ENCODE measurements at regions not wholly inside any gene's neighbourhood (a gene's known extent, or its start where the extent isn't known, plus 50 kb on each side); places are given as distances from the start of the nearest gene placed in this dataset.

GRCh38 chr5:145294331-145294730 is 540.8 kb downstream of the PRELID2 start:
- no peaks in the 10 kb centered on the region for H3K4me1 ChIP-seq
- TF ChIP-seq POLR2A (IDR thresholded peaks at IDR 0.05): no peak
- no peak for TF ChIP-seq POLR2AphosphoS5 (IDR thresholded peaks at IDR 0.05)
- TF ChIP-seq CTCF (IDR thresholded peaks at IDR 0.05): no peak
- TF ChIP-seq EP300 (IDR thresholded peaks at IDR 0.05): no peak
- intact Hi-C loops (cut with DNase I; ENCODE audit: low total_unique reads): no loop called here

GRCh38 chr5:145293716-145294115 is 541.4 kb downstream of the PRELID2 start:
- no peak for TF ChIP-seq POLR2AphosphoS5 (IDR thresholded peaks at IDR 0.05)
- no peak for TF ChIP-seq CTCF (IDR thresholded peaks at IDR 0.05)
- no peak for TF ChIP-seq EP300 (IDR thresholded peaks at IDR 0.05)
- TF ChIP-seq POLR2A (IDR thresholded peaks at IDR 0.05): no peak
- Histone ChIP-seq H3K4me1 (no peaks in the 10 kb centered on the region), H3K27me3 (no peaks in the 10 kb centered on the region), H3K27ac (no peak overlapping the region), H3K9me3 (no peaks in the 10 kb centered on the region), H3K4me3 (no peak overlapping the region), H3K36me3 (no peaks in the 10 kb centered on the region)
- WGBS, 5 donors: 50 to 72% (median 67%) methylated on average over 1 of the region's 1 CpG
- intact Hi-C loops (cut with DNase I; ENCODE audit: low total_unique reads): no loop called here
- no peak for DNase-seq

More at GRCh38 chr5:145294331-145294730, 540.8 kb downstream of the PRELID2 start:
- WGBS, 5 donors: 61 to 73% (median 71%) methylated on average over 2 of the region's 2 CpGs
- Histone ChIP-seq H3K27ac (no peak overlapping the region), H3K27me3 (no peaks in the 10 kb centered on the region), H3K36me3 (no peaks in the 10 kb centered on the region), H3K4me3 (no peak overlapping the region), H3K9me3 (no peaks in the 10 kb centered on the region)
- no peak for DNase-seq

- Histone ChIP-seq H3K4me1 (no peaks in the 10 kb centered on the region), H3K4me3 (no peak overlapping the region), H3K36me3 (no peaks in the 10 kb centered on the region), H3K27me3 (no peaks in the 10 kb centered on the region), H3K27ac (no peak overlapping the region), H3K9me3 (no peaks in the 10 kb centered on the region)
- intact Hi-C loops (cut with DNase I; ENCODE audit: low total_unique reads): no loop called here
- no peak for DNase-seq
- no peak for TF ChIP-seq EP300 (IDR thresholded peaks at IDR 0.05)
- 42 to 52% (median 43%) methylated on average over 3 of the region's 3 CpGs for WGBS, 5 donors
These were observed 542.9 kb downstream of the PRELID2 start for GRCh38 chr5:145292278-145292677.

GRCh38 chr5:145283141-145283810 is 551.9 kb downstream of the PRELID2 start:
- WGBS, 5 donors: 62 to 77% (median 69%) methylated on average over 3 of the region's 3 CpGs

More at GRCh38 chr5:145283141-145283810, 551.9 kb downstream of the PRELID2 start:
- Histone ChIP-seq H3K36me3 (no peaks in the 10 kb centered on the region), H3K4me3 (no peak overlapping the region), H3K4me1 (no peaks in the 10 kb centered on the region), H3K27me3 (no peaks in the 10 kb centered on the region), H3K27ac (no peak overlapping the region), H3K9me3 (no peaks in the 10 kb centered on the region)
- intact Hi-C loops (cut with DNase I; ENCODE audit: low total_unique reads): no loop called here
- no peak for DNase-seq
- TF ChIP-seq POLR2A (IDR thresholded peaks at IDR 0.05) (no peak), POLR2AphosphoS5 (IDR thresholded peaks at IDR 0.05) (no peak), CTCF (IDR thresholded peaks at IDR 0.05) (no peak), EP300 (IDR thresholded peaks at IDR 0.05) (no peak)

Measured in stomach (tissue), 8 donors.